HG03060 (cell line): ENCODE measurements at regions not wholly inside any gene's neighbourhood (a gene's known extent, or its start where the extent isn't known, plus 50 kb on each side); places are given as distances from the start of the nearest gene placed in this dataset.

ENCODE experiments used
- ATAC-seq: cut with Tn5 transposase; IDR thresholded peaks from one replicate; pipeline ENCODE4 v1.9.1; 2021; ENCODE audit warnings: low read depth, moderate number of reproducible peaks; ENCODE audit not compliant: unreplicated experiment

GRCh38 chr4:123455360-123455759 is 58.8 kb downstream of the SPRY1 start:
- ATAC-seq, result no peak

- ATAC-seq, result no peak
These were observed 65.4 kb downstream of the SPRY1 start for GRCh38 chr4:123462007-123462406.

- no peak for ATAC-seq
These were observed 67.3 kb downstream of the SPRY1 start for GRCh38 chr4:123463869-123464268.

GRCh38 chr4:123465416-123465815 is 68.8 kb downstream of the SPRY1 start:
- ATAC-seq, result no peak

- no peak for ATAC-seq
These were observed 69.6 kb downstream of the SPRY1 start for GRCh38 chr4:123466080-123466785.

GRCh38 chr4:123468479-123469031 is 72.0 kb downstream of the SPRY1 start:
- no peak for ATAC-seq

GRCh38 chr4:123469245-123469644 is 72.7 kb downstream of the SPRY1 start:
- no peak for ATAC-seq

- no peak for ATAC-seq
These were observed 73.1 kb downstream of the SPRY1 start for GRCh38 chr4:123469696-123470095.

- no peak for ATAC-seq
These were observed 74.0 kb downstream of the SPRY1 start for GRCh38 chr4:123470640-123471039.

GRCh38 chr4:123471655-123472369 is 75.2 kb downstream of the SPRY1 start:
- ATAC-seq, result no peak

GRCh38 chr4:123474817-123475216 is 78.2 kb downstream of the SPRY1 start:
- ATAC-seq, result no peak

- no peak for ATAC-seq
These were observed 79.5 kb downstream of the SPRY1 start for GRCh38 chr4:123476089-123476488.

GRCh38 chr4:123477711-123478209 is 81.2 kb downstream of the SPRY1 start:
- no peak for ATAC-seq

GRCh38 chr4:123478859-123479345 is 82.3 kb downstream of the SPRY1 start:
- no peak for ATAC-seq

- no peak for ATAC-seq
These were observed 83.3 kb downstream of the SPRY1 start for GRCh38 chr4:123479944-123480343.

GRCh38 chr4:123480706-123481418 is 84.3 kb downstream of the SPRY1 start:
- ATAC-seq, result no peak

GRCh38 chr4:123481717-123482116 is 85.1 kb downstream of the SPRY1 start:
- no peak for ATAC-seq

GRCh38 chr4:123484291-123484926 is 87.8 kb downstream of the SPRY1 start:
- no peak for ATAC-seq

- ATAC-seq, result no peak
These were observed 89.0 kb downstream of the SPRY1 start for GRCh38 chr4:123485601-123486000.

GRCh38 chr4:123488916-123489315 is 92.3 kb downstream of the SPRY1 start:
- peak; percentile 80 for ATAC-seq
